ENCODE measurements at regions not wholly inside any gene's neighbourhood (a gene's known extent, or its start where the extent isn't known, plus 50 kb on each side); places are given as distances from the start of the nearest gene placed in this dataset.

- no peak for TF ChIP-seq CTCF (IDR thresholded peaks at IDR 0.05; ENCODE audit: unreplicated experiment)
- ChIA-PET CTCF (no interaction called here), POLR2A (no interaction called here)
- intact Hi-C loops (cut with micrococcal nuclease), result no loop called here
- peaks cover 8% of the 10 kb centered on the region for H3K9me3 Mint-ChIP-seq (ENCODE audit: unreplicated experiment)
- H3K4me1 Mint-ChIP-seq (ENCODE audit: insufficient read depth, unreplicated experiment), result no peaks in the 10 kb centered on the region
- BruUV-seq (replicated peaks), result no TSS peak
- no peaks in the 10 kb centered on the region for H3K27me3 Mint-ChIP-seq (ENCODE audit: insufficient read depth, unreplicated experiment)
- no peak overlapping the region for H3K4me3 Mint-ChIP-seq (ENCODE audit: unreplicated experiment)
- DNase-seq (ENCODE audit: unreplicated experiment), result no peak
- H3K27ac Mint-ChIP-seq (ENCODE audit: low read depth, unreplicated experiment), result no peak overlapping the region
- H3K36me3 Mint-ChIP-seq (ENCODE audit: insufficient read depth, unreplicated experiment), result no peaks in the 10 kb centered on the region
These were observed 1491.8 kb downstream of the NCAM2 start for GRCh38 chr21:22490049-22490448.

- H3K27ac Mint-ChIP-seq (ENCODE audit: low read depth, unreplicated experiment), result no peak overlapping the region
- POLR2A ChIA-PET, result interaction anchor here (0.6 kb wide), 1 partner anchor 9 kb away, joined by 3 read pairs; no protein-coding TSS in a partner anchor
- intact Hi-C loops (cut with micrococcal nuclease), result no loop called here
- H3K9me3 Mint-ChIP-seq (ENCODE audit: unreplicated experiment), result peaks cover 7% of the 10 kb centered on the region
- no peak for DNase-seq (ENCODE audit: unreplicated experiment)
- no peaks in the 10 kb centered on the region for H3K4me1 Mint-ChIP-seq (ENCODE audit: insufficient read depth, unreplicated experiment)
- no TSS peak for BruUV-seq (replicated peaks)
- no peak overlapping the region for H3K4me3 Mint-ChIP-seq (ENCODE audit: unreplicated experiment)
- no peaks in the 10 kb centered on the region for H3K36me3 Mint-ChIP-seq (ENCODE audit: insufficient read depth, unreplicated experiment)
- H3K27me3 Mint-ChIP-seq (ENCODE audit: insufficient read depth, unreplicated experiment), result no peaks in the 10 kb centered on the region
- CTCF ChIA-PET, result no interaction called here
- TF ChIP-seq CTCF (IDR thresholded peaks at IDR 0.05; ENCODE audit: unreplicated experiment), result no peak
These were observed 1518.0 kb downstream of the NCAM2 start for GRCh38 chr21:22516230-22516629.

GRCh38 chr21:22535630-22536029 is 1537.4 kb downstream of the NCAM2 start:
- BruUV-seq (replicated peaks), result no TSS peak
- CTCF ChIA-PET, result no interaction called here
- intact Hi-C loops (cut with micrococcal nuclease), result no loop called here
- H3K36me3 Mint-ChIP-seq (ENCODE audit: insufficient read depth, unreplicated experiment), result peaks cover 5% of the 10 kb centered on the region
- H3K27me3 Mint-ChIP-seq (ENCODE audit: insufficient read depth, unreplicated experiment), result no peaks in the 10 kb centered on the region
- DNase-seq (ENCODE audit: unreplicated experiment), result no peak
- POLR2A ChIA-PET, result no interaction called here
- peak overlapping the region; percentile 74 for H3K27ac Mint-ChIP-seq (ENCODE audit: low read depth, unreplicated experiment)
- H3K4me1 Mint-ChIP-seq (ENCODE audit: insufficient read depth, unreplicated experiment), result peaks cover 7% of the 10 kb centered on the region
- TF ChIP-seq CTCF (IDR thresholded peaks at IDR 0.05; ENCODE audit: unreplicated experiment), result no peak
- peaks cover 12% of the 10 kb centered on the region for H3K9me3 Mint-ChIP-seq (ENCODE audit: unreplicated experiment)
- H3K4me3 Mint-ChIP-seq (ENCODE audit: unreplicated experiment), result no peak overlapping the region

GRCh38 chr21:22536509-22536908 is 1538.3 kb downstream of the NCAM2 start:
- CTCF ChIA-PET, result no interaction called here

More at GRCh38 chr21:22536509-22536908, 1538.3 kb downstream of the NCAM2 start:
- intact Hi-C loops (cut with micrococcal nuclease), result no loop called here
- Mint-ChIP-seq H3K9me3 (ENCODE audit: unreplicated experiment) (peaks cover 18% of the 10 kb centered on the region), H3K27ac (ENCODE audit: low read depth, unreplicated experiment) (peak overlapping the region; percentile 74), H3K4me1 (ENCODE audit: insufficient read depth, unreplicated experiment) (peaks cover 7% of the 10 kb centered on the region), H3K27me3 (ENCODE audit: insufficient read depth, unreplicated experiment) (no peaks in the 10 kb centered on the region), H3K36me3 (ENCODE audit: insufficient read depth, unreplicated experiment) (peaks cover 5% of the 10 kb centered on the region), H3K4me3 (ENCODE audit: unreplicated experiment) (no peak overlapping the region)
- TF ChIP-seq CTCF (IDR thresholded peaks at IDR 0.05; ENCODE audit: unreplicated experiment), result no peak
- BruUV-seq (replicated peaks), result no TSS peak
- DNase-seq (ENCODE audit: unreplicated experiment), result peak; percentile 89
- POLR2A ChIA-PET, result interaction anchor here (0.6 kb wide), 1 partner anchor 30 kb away, joined by 5 read pairs; no protein-coding TSS in a partner anchor
